ENCODE measurements at regions not wholly inside any gene's neighbourhood (a gene's known extent, or its start where the extent isn't known, plus 50 kb on each side); places are given as distances from the start of the nearest gene placed in this dataset.

DNA sequence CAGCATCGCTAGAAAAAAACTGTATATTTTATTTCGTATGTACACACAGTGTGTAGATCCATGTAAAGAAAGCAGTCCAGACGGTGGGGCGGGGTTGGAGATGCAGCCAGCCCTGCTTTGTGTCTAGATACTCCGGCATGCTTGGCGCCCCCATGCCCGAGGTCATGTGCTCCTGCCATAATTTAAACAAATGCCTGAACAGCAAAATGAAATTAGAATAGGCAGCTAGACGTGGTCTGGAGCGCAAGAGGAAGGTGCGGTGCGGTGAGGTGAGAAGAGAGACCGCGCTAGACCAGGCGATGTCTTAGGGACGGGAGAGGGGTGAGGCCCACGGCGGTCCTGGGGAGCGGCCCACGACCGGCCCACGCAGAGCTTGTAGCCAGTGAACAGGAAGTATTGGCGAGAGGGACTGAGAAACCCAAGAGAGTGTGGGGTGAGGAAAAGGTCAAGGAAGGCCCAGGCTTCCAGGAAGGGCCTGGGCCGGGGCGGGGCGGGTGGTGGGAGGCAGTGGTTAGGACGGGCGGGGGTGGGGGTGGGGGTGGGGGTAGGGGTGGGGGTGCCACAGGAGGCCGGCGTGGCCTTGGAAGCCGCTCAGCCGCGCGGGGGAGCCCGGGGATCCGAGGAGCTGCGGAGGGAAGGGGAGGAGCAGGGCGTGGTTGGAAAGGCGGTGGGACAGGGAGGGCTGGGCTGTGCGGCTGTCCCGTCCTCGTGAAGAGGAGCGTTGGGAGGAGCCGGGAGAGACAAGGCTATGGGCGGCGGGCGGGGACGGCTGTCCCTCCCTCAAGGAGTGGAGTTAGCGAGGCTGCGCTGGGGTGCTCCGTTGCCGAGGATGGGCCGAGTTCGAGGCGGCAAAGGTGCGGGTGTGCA, 254.7 kb upstream of the SGCG start (continued):
- TF ChIP-seq DEAF1 (CRISPR knock-in tag; IDR thresholded peaks at IDR 0.05) (no peak), NR2F6 (CRISPR knock-in tag; IDR thresholded peaks at IDR 0.05) (no peak), PHF21A (IDR thresholded peaks at IDR 0.05; ENCODE audit: borderline replicate concordance, low read depth) (0 out of 2 replicates have a peak, but pooled peaks have one; percentile 28), FOS (IDR thresholded peaks at IDR 0.05; ENCODE audit: extremely low read depth, insufficient read length) (no peak), ZNF263 (CRISPR knock-in tag; IDR thresholded peaks at IDR 0.05; ENCODE audit: borderline replicate concordance) (peak; percentile 96), CXXC5 (CRISPR knock-in tag; IDR thresholded peaks at IDR 0.05) (0 out of 2 replicates have a peak, but pooled peaks have one; percentile 55), HNRNPK (IDR thresholded peaks at IDR 0.05; ENCODE audit: low read depth, low read length, poor library complexity, severe bottlenecking) (peak; percentile 92), ZFPM2 (CRISPR knock-in tag; IDR thresholded peaks at IDR 0.05) (no peak), TOE1 (IDR thresholded peaks at IDR 0.05; ENCODE audit: borderline replicate concordance) (no peak), TOE1 (CRISPR knock-in tag; IDR thresholded peaks at IDR 0.05; ENCODE audit: borderline replicate concordance, low read depth) (no peak), TBP (optimal IDR thresholded peaks at IDR 0.05; ENCODE audit: low read depth, low read length) (peak; percentile 23)
- TF ChIP-seq, protein P1, sequence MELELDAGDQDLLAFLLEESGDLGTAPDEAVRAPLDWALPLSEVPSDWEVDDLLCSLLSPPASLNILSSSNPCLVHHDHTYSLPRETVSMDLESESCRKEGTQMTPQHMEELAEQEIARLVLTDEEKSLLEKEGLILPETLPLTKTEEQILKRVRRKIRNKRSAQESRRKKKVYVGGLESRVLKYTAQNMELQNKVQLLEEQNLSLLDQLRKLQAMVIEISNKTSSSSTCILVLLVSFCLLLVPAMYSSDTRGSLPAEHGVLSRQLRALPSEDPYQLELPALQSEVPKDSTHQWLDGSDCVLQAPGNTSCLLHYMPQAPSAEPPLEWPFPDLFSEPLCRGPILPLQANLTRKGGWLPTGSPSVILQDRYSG (tag; conservative IDR thresholded peaks at IDR 0.05; ENCODE audit: low read depth): no peak
- TF ChIP-seq, protein P2, sequence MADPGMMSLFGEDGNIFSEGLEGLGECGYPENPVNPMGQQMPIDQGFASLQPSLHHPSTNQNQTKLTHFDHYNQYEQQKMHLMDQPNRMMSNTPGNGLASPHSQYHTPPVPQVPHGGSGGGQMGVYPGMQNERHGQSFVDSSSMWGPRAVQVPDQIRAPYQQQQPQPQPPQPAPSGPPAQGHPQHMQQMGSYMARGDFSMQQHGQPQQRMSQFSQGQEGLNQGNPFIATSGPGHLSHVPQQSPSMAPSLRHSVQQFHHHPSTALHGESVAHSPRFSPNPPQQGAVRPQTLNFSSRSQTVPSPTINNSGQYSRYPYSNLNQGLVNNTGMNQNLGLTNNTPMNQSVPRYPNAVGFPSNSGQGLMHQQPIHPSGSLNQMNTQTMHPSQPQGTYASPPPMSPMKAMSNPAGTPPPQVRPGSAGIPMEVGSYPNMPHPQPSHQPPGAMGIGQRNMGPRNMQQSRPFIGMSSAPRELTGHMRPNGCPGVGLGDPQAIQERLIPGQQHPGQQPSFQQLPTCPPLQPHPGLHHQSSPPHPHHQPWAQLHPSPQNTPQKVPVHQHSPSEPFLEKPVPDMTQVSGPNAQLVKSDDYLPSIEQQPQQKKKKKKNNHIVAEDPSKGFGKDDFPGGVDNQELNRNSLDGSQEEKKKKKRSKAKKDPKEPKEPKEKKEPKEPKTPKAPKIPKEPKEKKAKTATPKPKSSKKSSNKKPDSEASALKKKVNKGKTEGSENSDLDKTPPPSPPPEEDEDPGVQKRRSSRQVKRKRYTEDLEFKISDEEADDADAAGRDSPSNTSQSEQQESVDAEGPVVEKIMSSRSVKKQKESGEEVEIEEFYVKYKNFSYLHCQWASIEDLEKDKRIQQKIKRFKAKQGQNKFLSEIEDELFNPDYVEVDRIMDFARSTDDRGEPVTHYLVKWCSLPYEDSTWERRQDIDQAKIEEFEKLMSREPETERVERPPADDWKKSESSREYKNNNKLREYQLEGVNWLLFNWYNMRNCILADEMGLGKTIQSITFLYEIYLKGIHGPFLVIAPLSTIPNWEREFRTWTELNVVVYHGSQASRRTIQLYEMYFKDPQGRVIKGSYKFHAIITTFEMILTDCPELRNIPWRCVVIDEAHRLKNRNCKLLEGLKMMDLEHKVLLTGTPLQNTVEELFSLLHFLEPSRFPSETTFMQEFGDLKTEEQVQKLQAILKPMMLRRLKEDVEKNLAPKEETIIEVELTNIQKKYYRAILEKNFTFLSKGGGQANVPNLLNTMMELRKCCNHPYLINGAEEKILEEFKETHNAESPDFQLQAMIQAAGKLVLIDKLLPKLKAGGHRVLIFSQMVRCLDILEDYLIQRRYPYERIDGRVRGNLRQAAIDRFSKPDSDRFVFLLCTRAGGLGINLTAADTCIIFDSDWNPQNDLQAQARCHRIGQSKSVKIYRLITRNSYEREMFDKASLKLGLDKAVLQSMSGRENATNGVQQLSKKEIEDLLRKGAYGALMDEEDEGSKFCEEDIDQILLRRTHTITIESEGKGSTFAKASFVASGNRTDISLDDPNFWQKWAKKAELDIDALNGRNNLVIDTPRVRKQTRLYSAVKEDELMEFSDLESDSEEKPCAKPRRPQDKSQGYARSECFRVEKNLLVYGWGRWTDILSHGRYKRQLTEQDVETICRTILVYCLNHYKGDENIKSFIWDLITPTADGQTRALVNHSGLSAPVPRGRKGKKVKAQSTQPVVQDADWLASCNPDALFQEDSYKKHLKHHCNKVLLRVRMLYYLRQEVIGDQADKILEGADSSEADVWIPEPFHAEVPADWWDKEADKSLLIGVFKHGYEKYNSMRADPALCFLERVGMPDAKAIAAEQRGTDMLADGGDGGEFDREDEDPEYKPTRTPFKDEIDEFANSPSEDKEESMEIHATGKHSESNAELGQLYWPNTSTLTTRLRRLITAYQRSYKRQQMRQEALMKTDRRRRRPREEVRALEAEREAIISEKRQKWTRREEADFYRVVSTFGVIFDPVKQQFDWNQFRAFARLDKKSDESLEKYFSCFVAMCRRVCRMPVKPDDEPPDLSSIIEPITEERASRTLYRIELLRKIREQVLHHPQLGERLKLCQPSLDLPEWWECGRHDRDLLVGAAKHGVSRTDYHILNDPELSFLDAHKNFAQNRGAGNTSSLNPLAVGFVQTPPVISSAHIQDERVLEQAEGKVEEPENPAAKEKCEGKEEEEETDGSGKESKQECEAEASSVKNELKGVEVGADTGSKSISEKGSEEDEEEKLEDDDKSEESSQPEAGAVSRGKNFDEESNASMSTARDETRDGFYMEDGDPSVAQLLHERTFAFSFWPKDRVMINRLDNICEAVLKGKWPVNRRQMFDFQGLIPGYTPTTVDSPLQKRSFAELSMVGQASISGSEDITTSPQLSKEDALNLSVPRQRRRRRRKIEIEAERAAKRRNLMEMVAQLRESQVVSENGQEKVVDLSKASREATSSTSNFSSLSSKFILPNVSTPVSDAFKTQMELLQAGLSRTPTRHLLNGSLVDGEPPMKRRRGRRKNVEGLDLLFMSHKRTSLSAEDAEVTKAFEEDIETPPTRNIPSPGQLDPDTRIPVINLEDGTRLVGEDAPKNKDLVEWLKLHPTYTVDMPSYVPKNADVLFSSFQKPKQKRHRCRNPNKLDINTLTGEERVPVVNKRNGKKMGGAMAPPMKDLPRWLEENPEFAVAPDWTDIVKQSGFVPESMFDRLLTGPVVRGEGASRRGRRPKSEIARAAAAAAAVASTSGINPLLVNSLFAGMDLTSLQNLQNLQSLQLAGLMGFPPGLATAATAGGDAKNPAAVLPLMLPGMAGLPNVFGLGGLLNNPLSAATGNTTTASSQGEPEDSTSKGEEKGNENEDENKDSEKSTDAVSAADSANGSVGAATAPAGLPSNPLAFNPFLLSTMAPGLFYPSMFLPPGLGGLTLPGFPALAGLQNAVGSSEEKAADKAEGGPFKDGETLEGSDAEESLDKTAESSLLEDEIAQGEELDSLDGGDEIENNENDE (IDR thresholded peaks at IDR 0.05; ENCODE audit: low read depth, low read length): no peak
